ENCODE measurements at regions not wholly inside any gene's neighbourhood (a gene's known extent, or its start where the extent isn't known, plus 50 kb on each side); places are given as distances from the start of the nearest gene placed in this dataset.

DNA sequence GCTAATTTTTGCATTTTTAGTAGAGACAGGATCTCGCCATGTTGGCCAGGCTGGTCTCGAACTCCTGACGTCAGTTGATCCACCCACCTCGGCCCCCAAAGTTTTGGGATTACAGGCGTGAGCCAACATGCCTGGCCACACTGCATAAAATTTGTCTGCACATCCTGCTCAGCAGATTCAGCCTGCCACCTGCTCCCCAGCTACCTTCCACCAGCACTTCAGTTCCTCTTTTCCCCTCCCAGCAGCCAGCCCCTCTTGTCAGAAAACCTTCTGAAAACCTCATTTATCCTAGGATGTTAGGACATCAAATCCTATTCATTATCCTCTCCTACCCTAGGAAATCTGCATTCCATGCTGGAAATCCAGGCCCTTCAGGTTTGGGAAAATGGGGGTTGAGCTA lies 78.2 kb upstream of the CALM2 start:
- TF ChIP-seq POLR2A (IDR thresholded peaks at IDR 0.05; ENCODE audit: low read depth) (no peak), POLR2AphosphoS5 (IDR thresholded peaks at IDR 0.05) (no peak), EP300 (IDR thresholded peaks at IDR 0.05) (no peak)
- TF ChIP-seq, protein P1, sequence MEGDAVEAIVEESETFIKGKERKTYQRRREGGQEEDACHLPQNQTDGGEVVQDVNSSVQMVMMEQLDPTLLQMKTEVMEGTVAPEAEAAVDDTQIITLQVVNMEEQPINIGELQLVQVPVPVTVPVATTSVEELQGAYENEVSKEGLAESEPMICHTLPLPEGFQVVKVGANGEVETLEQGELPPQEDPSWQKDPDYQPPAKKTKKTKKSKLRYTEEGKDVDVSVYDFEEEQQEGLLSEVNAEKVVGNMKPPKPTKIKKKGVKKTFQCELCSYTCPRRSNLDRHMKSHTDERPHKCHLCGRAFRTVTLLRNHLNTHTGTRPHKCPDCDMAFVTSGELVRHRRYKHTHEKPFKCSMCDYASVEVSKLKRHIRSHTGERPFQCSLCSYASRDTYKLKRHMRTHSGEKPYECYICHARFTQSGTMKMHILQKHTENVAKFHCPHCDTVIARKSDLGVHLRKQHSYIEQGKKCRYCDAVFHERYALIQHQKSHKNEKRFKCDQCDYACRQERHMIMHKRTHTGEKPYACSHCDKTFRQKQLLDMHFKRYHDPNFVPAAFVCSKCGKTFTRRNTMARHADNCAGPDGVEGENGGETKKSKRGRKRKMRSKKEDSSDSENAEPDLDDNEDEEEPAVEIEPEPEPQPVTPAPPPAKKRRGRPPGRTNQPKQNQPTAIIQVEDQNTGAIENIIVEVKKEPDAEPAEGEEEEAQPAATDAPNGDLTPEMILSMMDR (IDR thresholded peaks at IDR 0.05), result no peak

Measured in esophagus muscularis mucosa (tissue), 4 donors.